ENCODE measurements at regions not wholly inside any gene's neighbourhood (a gene's known extent, or its start where the extent isn't known, plus 50 kb on each side); places are given as distances from the start of the nearest gene placed in this dataset.

DNA sequence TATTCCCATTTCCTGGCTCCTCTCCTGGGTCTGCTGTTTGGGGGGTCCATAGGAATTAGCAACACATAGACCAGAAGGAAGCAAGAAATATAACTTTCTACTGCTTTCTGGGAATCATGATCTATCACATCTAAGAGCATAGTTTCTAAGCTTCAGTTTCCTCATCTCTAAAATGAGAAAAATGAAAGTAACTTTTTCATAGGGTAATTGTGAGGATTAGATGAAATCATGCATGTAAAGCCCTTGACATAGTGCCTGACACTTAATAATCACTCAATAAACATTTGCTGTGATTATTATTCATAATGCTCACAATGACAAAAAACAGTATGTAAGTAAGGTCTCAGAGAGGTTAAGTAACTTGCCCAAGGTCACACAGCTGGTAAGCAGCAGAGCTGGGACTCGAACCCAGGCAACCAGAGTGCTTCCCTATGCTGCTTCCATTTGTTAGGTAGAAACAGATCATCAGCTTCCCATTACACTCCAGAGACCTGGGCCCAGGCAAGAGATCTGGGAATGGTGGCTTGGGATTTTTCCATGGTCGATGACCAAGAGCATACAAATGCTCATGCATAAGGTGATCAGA, 86.6 kb upstream of the MAFB start (continued):
- TF ChIP-seq, protein P1, sequence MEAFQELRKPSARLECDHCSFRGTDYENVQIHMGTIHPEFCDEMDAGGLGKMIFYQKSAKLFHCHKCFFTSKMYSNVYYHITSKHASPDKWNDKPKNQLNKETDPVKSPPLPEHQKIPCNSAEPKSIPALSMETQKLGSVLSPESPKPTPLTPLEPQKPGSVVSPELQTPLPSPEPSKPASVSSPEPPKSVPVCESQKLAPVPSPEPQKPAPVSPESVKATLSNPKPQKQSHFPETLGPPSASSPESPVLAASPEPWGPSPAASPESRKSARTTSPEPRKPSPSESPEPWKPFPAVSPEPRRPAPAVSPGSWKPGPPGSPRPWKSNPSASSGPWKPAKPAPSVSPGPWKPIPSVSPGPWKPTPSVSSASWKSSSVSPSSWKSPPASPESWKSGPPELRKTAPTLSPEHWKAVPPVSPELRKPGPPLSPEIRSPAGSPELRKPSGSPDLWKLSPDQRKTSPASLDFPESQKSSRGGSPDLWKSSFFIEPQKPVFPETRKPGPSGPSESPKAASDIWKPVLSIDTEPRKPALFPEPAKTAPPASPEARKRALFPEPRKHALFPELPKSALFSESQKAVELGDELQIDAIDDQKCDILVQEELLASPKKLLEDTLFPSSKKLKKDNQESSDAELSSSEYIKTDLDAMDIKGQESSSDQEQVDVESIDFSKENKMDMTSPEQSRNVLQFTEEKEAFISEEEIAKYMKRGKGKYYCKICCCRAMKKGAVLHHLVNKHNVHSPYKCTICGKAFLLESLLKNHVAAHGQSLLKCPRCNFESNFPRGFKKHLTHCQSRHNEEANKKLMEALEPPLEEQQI (IDR thresholded peaks at IDR 0.05): no peak
- TF ChIP-seq, protein P2, sequence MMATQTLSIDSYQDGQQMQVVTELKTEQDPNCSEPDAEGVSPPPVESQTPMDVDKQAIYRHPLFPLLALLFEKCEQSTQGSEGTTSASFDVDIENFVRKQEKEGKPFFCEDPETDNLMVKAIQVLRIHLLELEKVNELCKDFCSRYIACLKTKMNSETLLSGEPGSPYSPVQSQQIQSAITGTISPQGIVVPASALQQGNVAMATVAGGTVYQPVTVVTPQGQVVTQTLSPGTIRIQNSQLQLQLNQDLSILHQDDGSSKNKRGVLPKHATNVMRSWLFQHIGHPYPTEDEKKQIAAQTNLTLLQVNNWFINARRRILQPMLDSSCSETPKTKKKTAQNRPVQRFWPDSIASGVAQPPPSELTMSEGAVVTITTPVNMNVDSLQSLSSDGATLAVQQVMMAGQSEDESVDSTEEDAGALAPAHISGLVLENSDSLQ (IDR thresholded peaks at IDR 0.05): no peak
- TF ChIP-seq EWSR1 (IDR thresholded peaks at IDR 0.05; ENCODE audit: borderline replicate concordance, low read depth, partially characterized antibody) (no peak), HMG20B (CRISPR knock-in tag; IDR thresholded peaks at IDR 0.05) (no peak), ZNF785 (CRISPR knock-in tag; IDR thresholded peaks at IDR 0.05) (no peak), KLF13 (tag; IDR thresholded peaks at IDR 0.05; ENCODE audit: borderline replicate concordance, low read depth) (no peak), HNRNPK (IDR thresholded peaks at IDR 0.05; ENCODE audit: low read depth, low read length, poor library complexity, severe bottlenecking) (no peak), JUN (IDR thresholded peaks at IDR 0.05; ENCODE audit: borderline replicate concordance, low read depth, low read length) (no peak), JUN (CRISPR knock-in tag; IDR thresholded peaks at IDR 0.05; ENCODE audit: borderline replicate concordance) (no peak), THRAP3 (IDR thresholded peaks at IDR 0.05; ENCODE audit: borderline replicate concordance) (no peak), ZNF507 (tag; conservative IDR thresholded peaks at IDR 0.05) (no peak)
- TF ChIP-seq, protein P3, sequence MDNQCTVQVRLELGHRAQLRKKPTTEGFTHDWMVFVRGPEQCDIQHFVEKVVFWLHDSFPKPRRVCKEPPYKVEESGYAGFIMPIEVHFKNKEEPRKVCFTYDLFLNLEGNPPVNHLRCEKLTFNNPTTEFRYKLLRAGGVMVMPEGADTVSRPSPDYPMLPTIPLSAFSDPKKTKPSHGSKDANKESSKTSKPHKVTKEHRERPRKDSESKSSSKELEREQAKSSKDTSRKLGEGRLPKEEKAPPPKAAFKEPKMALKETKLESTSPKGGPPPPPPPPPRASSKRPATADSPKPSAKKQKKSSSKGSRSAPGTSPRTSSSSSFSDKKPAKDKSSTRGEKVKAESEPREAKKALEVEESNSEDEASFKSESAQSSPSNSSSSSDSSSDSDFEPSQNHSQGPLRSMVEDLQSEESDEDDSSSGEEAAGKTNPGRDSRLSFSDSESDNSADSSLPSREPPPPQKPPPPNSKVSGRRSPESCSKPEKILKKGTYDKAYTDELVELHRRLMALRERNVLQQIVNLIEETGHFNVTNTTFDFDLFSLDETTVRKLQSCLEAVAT (IDR thresholded peaks at IDR 0.05): no peak
- TF ChIP-seq, protein P4, sequence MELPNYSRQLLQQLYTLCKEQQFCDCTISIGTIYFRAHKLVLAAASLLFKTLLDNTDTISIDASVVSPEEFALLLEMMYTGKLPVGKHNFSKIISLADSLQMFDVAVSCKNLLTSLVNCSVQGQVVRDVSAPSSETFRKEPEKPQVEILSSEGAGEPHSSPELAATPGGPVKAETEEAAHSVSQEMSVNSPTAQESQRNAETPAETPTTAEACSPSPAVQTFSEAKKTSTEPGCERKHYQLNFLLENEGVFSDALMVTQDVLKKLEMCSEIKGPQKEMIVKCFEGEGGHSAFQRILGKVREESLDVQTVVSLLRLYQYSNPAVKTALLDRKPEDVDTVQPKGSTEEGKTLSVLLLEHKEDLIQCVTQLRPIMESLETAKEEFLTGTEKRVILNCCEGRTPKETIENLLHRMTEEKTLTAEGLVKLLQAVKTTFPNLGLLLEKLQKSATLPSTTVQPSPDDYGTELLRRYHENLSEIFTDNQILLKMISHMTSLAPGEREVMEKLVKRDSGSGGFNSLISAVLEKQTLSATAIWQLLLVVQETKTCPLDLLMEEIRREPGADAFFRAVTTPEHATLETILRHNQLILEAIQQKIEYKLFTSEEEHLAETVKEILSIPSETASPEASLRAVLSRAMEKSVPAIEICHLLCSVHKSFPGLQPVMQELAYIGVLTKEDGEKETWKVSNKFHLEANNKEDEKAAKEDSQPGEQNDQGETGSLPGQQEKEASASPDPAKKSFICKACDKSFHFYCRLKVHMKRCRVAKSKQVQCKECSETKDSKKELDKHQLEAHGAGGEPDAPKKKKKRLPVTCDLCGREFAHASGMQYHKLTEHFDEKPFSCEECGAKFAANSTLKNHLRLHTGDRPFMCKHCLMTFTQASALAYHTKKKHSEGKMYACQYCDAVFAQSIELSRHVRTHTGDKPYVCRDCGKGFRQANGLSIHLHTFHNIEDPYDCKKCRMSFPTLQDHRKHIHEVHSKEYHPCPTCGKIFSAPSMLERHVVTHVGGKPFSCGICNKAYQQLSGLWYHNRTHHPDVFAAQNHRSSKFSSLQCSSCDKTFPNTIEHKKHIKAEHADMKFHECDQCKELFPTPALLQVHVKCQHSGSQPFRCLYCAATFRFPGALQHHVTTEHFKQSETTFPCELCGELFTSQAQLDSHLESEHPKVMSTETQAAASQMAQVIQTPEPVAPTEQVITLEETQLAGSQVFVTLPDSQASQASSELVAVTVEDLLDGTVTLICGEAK (IDR thresholded peaks at IDR 0.05): no peak
- TF ChIP-seq, protein P4 (CRISPR knock-in tag; IDR thresholded peaks at IDR 0.05): no peak

Data from K562 (cell line).